HepG2 (cell line): ENCODE measurements at regions not wholly inside any gene's neighbourhood (a gene's known extent, or its start where the extent isn't known, plus 50 kb on each side); places are given as distances from the start of the nearest gene placed in this dataset.

Experiments used
- ATAC-seq: fragments of 200-7000 bp; cut with Tn5 transposase; 3 replicates; pipeline ENCODE4 v1.9.1; 2020; ENCODE audit warnings: mild to moderate bottlenecking, moderate library complexity
- BruUV-seq: library from RNA; stranded (reverse); fragments of 400-500 nt; replicated peaks from 2 replicates; lab custom pipeline; 2021; lab: Mats Ljungman, UMichigan
- CTCF ChIA-PET: fragments of 300-600 bp; formaldehyde crosslinking; extraction: SDS; loops from one replicate; lab custom pipeline; 2021; ENCODE audit warnings: low total read pairs, inconsistent platforms, low intra/inter-chr PET ratio; lab: Yijun Ruan, JAX
- POLR2A ChIA-PET: fragments of 350-600 bp; sonication (Branson Sonifier 250); formaldehyde crosslinking; loops from one replicate; lab custom pipeline; 2020; ENCODE audit warnings: antibody characterized with exemption, inconsistent platforms; lab: Yijun Ruan, JAX
- DNase-seq: peaks from one replicate; pipeline ENCODE4 v3.0.0-alpha.2; 2015; ENCODE audit warnings: low spot score
- FAIRE-seq: peaks from 3 replicates; lab custom pipeline; 2011; peaks lifted over from hg19 to GRCh38; lab: Jason Lieb, UNC
- H2AFZ ChIP-seq: one replicate; pipeline ENCODE4 v1.6.1; 2011; ENCODE audit warnings: low read length, inconsistent platforms
- H3K27ac ChIP-seq: fragments of 300-600 bp; 3 replicates; pipeline ENCODE4 v1.8.0; 2011; ENCODE audit warnings: mixed run types, mild to moderate bottlenecking, mixed read lengths, low read length, inconsistent platforms; ENCODE audit not compliant: insufficient read depth; ENCODE audit errors: extremely low read length
- H3K27me3 ChIP-seq, 2 experiments: fragments of 200-600 bp in 1 of 2; 2 replicates in 1 of 2; 3 replicates in 1 of 2; pipeline versions ENCODE4 v1.6.0 to v1.8.0; 2011; ENCODE audit warnings: low read length in 2 of 2, mild to moderate bottlenecking in 2 of 2, moderate library complexity in 2 of 2, inconsistent platforms in 1 of 2; ENCODE audit not compliant: insufficient read depth in 2 of 2, control insufficient read depth in 1 of 2
- H3K36me3 ChIP-seq, 2 experiments: fragments of 200-600 bp in 1 of 2; replicated peaks in 1 of 2; 2 replicates in 1 of 2; 3 replicates in 1 of 2; pipeline versions ENCODE4 v1.5.1 to v1.8.0; 2011; ENCODE audit warnings: low read length in 2 of 2, inconsistent platforms in 1 of 2; ENCODE audit not compliant: insufficient read depth in 2 of 2, control insufficient read depth in 1 of 2
- H3K4me1 ChIP-seq: 2 replicates; pipeline ENCODE4 v1.5.1; 2012; ENCODE audit warnings: low read length, inconsistent platforms; ENCODE audit not compliant: insufficient read depth
- H3K4me2 ChIP-seq: 2 replicates; pipeline ENCODE4 v1.6.0; 2011; ENCODE audit warnings: low read depth, low read length, inconsistent platforms
- H3K4me3 ChIP-seq, 3 experiments: fragments of 200-600 bp in 1 of 3; sonication (generic), shearing (Covaris generic) in 1 of 3; replicated peaks in 1 of 3; 2 replicates each; pipeline ENCODE4 v1.5.1; 2011 to 2016; ENCODE audit warnings: low read length in 3 of 3, inconsistent platforms in 2 of 3, low read depth in 2 of 3, mild to moderate bottlenecking in 2 of 3, control low read depth in 1 of 3, mixed read lengths in 1 of 3; ENCODE audit not compliant: insufficient read depth in 1 of 3
- H3K79me2 ChIP-seq: one replicate; pipeline ENCODE4 v1.6.1; 2011; ENCODE audit warnings: low read length, inconsistent platforms; ENCODE audit not compliant: insufficient read depth
- H3K9ac ChIP-seq: 2 replicates; pipeline ENCODE4 v1.6.0; 2011; ENCODE audit warnings: mild to moderate bottlenecking, low read depth, low read length, inconsistent platforms; ENCODE audit not compliant: insufficient read depth
- H3K9me3 ChIP-seq: 2 replicates; pipeline ENCODE4 v1.5.1; 2012; ENCODE audit warnings: mild to moderate bottlenecking, low read length
- H4K20me1 ChIP-seq: 2 replicates; pipeline ENCODE4 v1.6.0; 2011; ENCODE audit warnings: inconsistent platforms, mild to moderate bottlenecking, low read length, moderate library complexity; ENCODE audit not compliant: insufficient read depth
- BCL3 ChIP-seq: sonication (generic); formaldehyde crosslinking; IDR thresholded peaks from 2 replicates; pipeline ENCODE4 v1.5.1; 2020; ENCODE audit warnings: mild to moderate bottlenecking, missing genetic modification reagents, moderate library complexity
- FOSL1 ChIP-seq: sonication (generic); formaldehyde crosslinking; IDR thresholded peaks from 2 replicates; pipeline ENCODE4 v1.9.0; 2021; ENCODE audit warnings: missing genetic modification reagents, borderline replicate concordance
- NAIF1 ChIP-seq: sonication (generic); formaldehyde crosslinking; IDR thresholded peaks from 2 replicates; pipeline ENCODE4 v1.5.0; 2020; ENCODE audit warnings: mild to moderate bottlenecking, missing genetic modification reagents, borderline replicate concordance
- PLRG1 ChIP-seq: fragments of 450-650 bp; conservative IDR thresholded peaks from 2 replicates; pipeline ENCODE4 v1.6.1; 2016
- RFXAP ChIP-seq: sonication (generic); formaldehyde crosslinking; IDR thresholded peaks from 2 replicates; pipeline ENCODE4 v1.4.0; 2020; ENCODE audit warnings: missing genetic modification reagents, borderline replicate concordance
- SMAD1 ChIP-seq: sonication (generic); formaldehyde crosslinking; IDR thresholded peaks from 2 replicates; pipeline ENCODE4 v1.4.0; 2020; ENCODE audit warnings: missing genetic modification reagents, low read depth, mild to moderate bottlenecking, borderline replicate concordance
- ZBTB20 ChIP-seq: sonication (generic); formaldehyde crosslinking; IDR thresholded peaks from 2 replicates; pipeline ENCODE4 v1.8.1; 2023; ENCODE audit warnings: missing genetic modification reagents, low read depth, mild to moderate bottlenecking, borderline replicate concordance
- ZNF232 ChIP-seq: sonication (generic); formaldehyde crosslinking; IDR thresholded peaks from 2 replicates; pipeline ENCODE4 v1.4.0; 2020; ENCODE audit warnings: missing genetic modification reagents, borderline replicate concordance
- ZNF253 ChIP-seq: sonication (generic); formaldehyde crosslinking; IDR thresholded peaks from 2 replicates; pipeline ENCODE4 v1.8.0; 2022; ENCODE audit warnings: mild to moderate bottlenecking, missing genetic modification reagents, borderline replicate concordance
- ZNF264 ChIP-seq: sonication (generic); formaldehyde crosslinking; IDR thresholded peaks from 2 replicates; pipeline ENCODE4 v1.4.0; 2020; ENCODE audit warnings: missing genetic modification reagents
- ZNF30 ChIP-seq: sonication (generic); formaldehyde crosslinking; IDR thresholded peaks from 2 replicates; pipeline ENCODE4 v1.5.0; 2020; ENCODE audit warnings: mild to moderate bottlenecking, missing genetic modification reagents
- ZNF572 ChIP-seq: sonication (generic); formaldehyde crosslinking; IDR thresholded peaks from 2 replicates; pipeline ENCODE4 v1.5.1; 2020; ENCODE audit warnings: mild to moderate bottlenecking, missing genetic modification reagents
- WGBS: methylation state at CpG from one replicate; pipeline ENCODE4 v1.1.6; 2017; ENCODE audit warnings: low lambda C conversion rate; 5-methylcytosine and 5-hydroxymethylcytosine counted together
- in situ Hi-C: cut with HindIII; loops from 2 replicates; pipeline ENCODE4 v1.10.0; 2017; ENCODE audit warnings: low pct_unique_long_range_greater_than_20kb; ENCODE audit not compliant: extremely low pct_ligation_motif_present
- intact Hi-C: fragments of 100-400 bp; cut with micrococcal nuclease; formaldehyde crosslinking; loops from one replicate; pipeline ENCODE4 v1.10.0; 2022; ENCODE audit not compliant: unreplicated experiment

- Histone ChIP-seq H3K27me3 (no peaks in the 10 kb centered on the region; a peak in 1 of 5 replicates), H3K4me2 (no peak overlapping the region), H3K36me3 (no peaks in the 10 kb centered on the region), H2AFZ (no peak overlapping the region), H4K20me1 (no peaks in the 10 kb centered on the region), H3K79me2 (no peaks in the 10 kb centered on the region), H3K4me3 (no peak overlapping the region), H3K9ac (no peak overlapping the region), H3K4me1 (peaks cover 9% of the 10 kb centered on the region), H3K27ac (no peak overlapping the region), H3K9me3 (no peaks in the 10 kb centered on the region)
- 39% methylated on average over 3 of the region's 3 CpGs for WGBS
- in situ Hi-C loops (no loop called here), intact Hi-C loops (no loop called here)
- no TSS peak for BruUV-seq
- ChIA-PET CTCF (no interaction called here), POLR2A (no interaction called here)
- no peak for DNase-seq
- FAIRE-seq: no peak
- ATAC-seq: no peak
- TF ChIP-seq ZBTB20 (CRISPR knock-in tag) (no peak), BCL3 (CRISPR knock-in tag) (no peak), FOSL1 (CRISPR knock-in tag) (no peak), ZNF253 (CRISPR knock-in tag) (no peak), NAIF1 (no peak), SMAD1 (CRISPR knock-in tag) (no peak), ZNF264 (peak; percentile 39; the same call in 1 of the 2 replicates)
Observed at GRCh38 chr12:65528127-65528526, 249.6 kb downstream of the MSRB3 start.

GRCh38 chr12:65529106-65529505 lies 250.6 kb downstream of the MSRB3 start:
- 38% methylated on average over 2 of the region's 2 CpGs for WGBS
- Histone ChIP-seq H3K4me2 (no peak overlapping the region), H3K27me3 (no peaks in the 10 kb centered on the region; a peak in 1 of 5 replicates), H3K9me3 (no peaks in the 10 kb centered on the region), H3K4me1 (peaks cover 14% of the 10 kb centered on the region), H2AFZ (no peak overlapping the region), H3K4me3 (no peak overlapping the region), H3K79me2 (no peaks in the 10 kb centered on the region), H3K9ac (no peak overlapping the region), H4K20me1 (no peaks in the 10 kb centered on the region), H3K27ac (no peak overlapping the region), H3K36me3 (no peaks in the 10 kb centered on the region)
- ChIA-PET CTCF (no interaction called here), POLR2A (no interaction called here)
- in situ Hi-C loops (no loop called here), intact Hi-C loops (no loop called here)
- DNase-seq: no peak
- no peak for ATAC-seq
- no TSS peak for BruUV-seq
- no peak for FAIRE-seq
- TF ChIP-seq ZNF30 (no peak), PLRG1 (no peak), ZNF572 (CRISPR knock-in tag) (no peak), RFXAP (CRISPR knock-in tag) (no peak), ZNF232 (CRISPR knock-in tag) (no peak)
